ENCODE measurements at regions not wholly inside any gene's neighbourhood (a gene's known extent, or its start where the extent isn't known, plus 50 kb on each side); places are given as distances from the start of the nearest gene placed in this dataset.

DNA sequence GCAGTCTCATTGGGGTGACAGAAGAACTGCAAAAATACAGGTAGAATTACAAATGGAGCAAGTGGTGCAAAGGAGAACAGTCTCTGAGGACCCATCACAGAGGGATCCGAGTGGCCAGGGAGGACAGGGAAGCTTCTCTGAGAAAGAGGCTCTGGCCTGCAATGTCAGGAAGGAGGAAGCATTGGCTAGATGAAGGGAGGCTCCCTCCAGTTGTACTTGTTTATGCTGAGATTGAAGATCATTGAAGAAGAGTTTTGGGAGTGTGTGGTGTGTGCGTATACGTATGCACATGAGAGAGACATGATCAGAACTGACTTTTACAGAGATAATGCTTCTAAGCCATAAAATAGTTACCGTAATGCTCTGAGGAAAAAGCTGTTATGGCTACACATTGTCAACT lies 274.7 kb upstream of the FZD8 start:
- Histone ChIP-seq H3K4me1 (no peaks in the 10 kb centered on the region), H3K9me3 (no peaks in the 10 kb centered on the region), H3K27ac (no peak overlapping the region), H3K36me3 (no peaks in the 10 kb centered on the region), H3K27me3 (no peaks in the 10 kb centered on the region), H3K4me3 (no peak overlapping the region)
- DNase-seq, result peak in 1 of 4 donors; percentile 42
- TF ChIP-seq CTCF (IDR thresholded peaks at IDR 0.05), result no peak
- intact Hi-C loops (cut with DNase I), result no loop called here
- ATAC-seq, result no peak

- ATAC-seq (peak; percentile 27), DNase-seq (no peak)
- peaks cover 0 to 8% of the 10 kb centered on the region in 2 donors for H3K4me1 ChIP-seq
- no peak for TF ChIP-seq CTCF (IDR thresholded peaks at IDR 0.05)
- no peak overlapping the region for H3K27ac ChIP-seq
- intact Hi-C loops (cut with DNase I), result no loop called here
- no peaks in the 10 kb centered on the region for H3K36me3 ChIP-seq
- no peaks in the 10 kb centered on the region for H3K27me3 ChIP-seq
- no peaks in the 10 kb centered on the region for H3K9me3 ChIP-seq
- H3K4me3 ChIP-seq, result no peak overlapping the region
Observed at GRCh38 chr10:35913628-35914027, 271.5 kb upstream of the FZD8 start.

GRCh38 chr10:35912615-35913569 lies 270.8 kb upstream of the FZD8 start:
- H3K4me3 ChIP-seq, result no peak overlapping the region
- H3K4me1 ChIP-seq, result peaks cover 0 to 8% of the 10 kb centered on the region in 2 donors
- H3K27me3 ChIP-seq, result no peaks in the 10 kb centered on the region
- no peak for TF ChIP-seq CTCF (IDR thresholded peaks at IDR 0.05)
- intact Hi-C loops (cut with DNase I), result no loop called here
- ATAC-seq, result no peak
- no peaks in the 10 kb centered on the region for H3K36me3 ChIP-seq
- H3K27ac ChIP-seq, result no peak overlapping the region
- H3K9me3 ChIP-seq, result no peaks in the 10 kb centered on the region
- DNase-seq, result no peak

- H3K4me3 ChIP-seq, result no peak overlapping the region
- no peak for TF ChIP-seq CTCF (IDR thresholded peaks at IDR 0.05)
- intact Hi-C loops (cut with DNase I), result no loop called here
- no peak overlapping the region for H3K27ac ChIP-seq
- DNase-seq (no peak), ATAC-seq (no peak)
- no peaks in the 10 kb centered on the region for H3K36me3 ChIP-seq
- no peaks in the 10 kb centered on the region for H3K9me3 ChIP-seq
- peaks cover 0 to 8% of the 10 kb centered on the region in 2 donors for H3K4me1 ChIP-seq
- no peaks in the 10 kb centered on the region for H3K27me3 ChIP-seq
Observed at GRCh38 chr10:35911954-35912353, 269.9 kb upstream of the FZD8 start.

- DNase-seq (no peak), ATAC-seq (peak; percentile 48)
- no peak for TF ChIP-seq CTCF (IDR thresholded peaks at IDR 0.05)
- H3K9me3 ChIP-seq, result no peaks in the 10 kb centered on the region
- H3K4me1 ChIP-seq, result peaks cover 0 to 8% of the 10 kb centered on the region in 2 donors
- no peaks in the 10 kb centered on the region for H3K36me3 ChIP-seq
- intact Hi-C loops (cut with DNase I), result no loop called here
- no peak overlapping the region for H3K4me3 ChIP-seq
- H3K27ac ChIP-seq, result no peak overlapping the region
- no peaks in the 10 kb centered on the region for H3K27me3 ChIP-seq
Observed at GRCh38 chr10:35911233-35911632, 269.1 kb upstream of the FZD8 start.

All from left lung (tissue), 4 donors.